ENCODE measurements at regions not wholly inside any gene's neighbourhood (a gene's known extent, or its start where the extent isn't known, plus 50 kb on each side); places are given as distances from the start of the nearest gene placed in this dataset.

DNA sequence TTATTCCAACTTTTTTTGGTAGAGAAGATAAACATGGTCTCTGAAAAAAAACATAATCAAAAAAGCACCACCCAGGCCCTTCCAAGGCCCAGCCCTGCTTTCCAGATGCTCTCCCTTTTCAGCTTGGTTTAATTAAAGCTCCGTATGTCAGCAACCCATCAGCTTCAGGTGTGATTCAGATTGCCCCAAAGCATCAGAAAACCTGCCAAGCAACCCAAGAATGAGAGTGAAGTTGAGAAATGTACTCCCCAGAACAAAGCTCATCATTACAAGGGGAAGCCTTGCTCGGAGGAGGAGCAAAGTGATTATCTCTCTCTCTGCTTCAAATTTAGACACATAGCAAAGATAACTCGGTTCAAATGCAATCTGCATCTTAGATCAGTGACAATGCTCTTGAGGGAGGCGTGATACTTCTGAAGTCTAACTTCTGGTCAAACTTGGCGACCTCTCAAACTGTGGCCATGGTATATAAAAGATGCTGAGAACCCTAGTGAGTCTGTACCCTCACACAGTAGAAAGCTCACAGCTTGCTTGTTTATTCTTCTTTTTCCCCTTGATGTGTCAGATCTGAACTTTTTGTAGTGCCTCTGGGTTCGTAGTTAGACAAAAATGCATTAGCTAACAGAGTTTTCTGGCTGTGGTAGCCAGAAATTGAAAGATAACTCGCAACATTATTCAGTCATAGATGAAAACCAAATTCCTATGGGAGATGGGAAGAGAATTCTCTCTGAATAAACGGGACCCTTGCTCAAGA is 63.3 kb upstream of the ZC3H11B start:
- TF ChIP-seq EP300 (IDR thresholded peaks at IDR 0.05): no peak
- TF ChIP-seq KDM1A (IDR thresholded peaks at IDR 0.05; ENCODE audit: low read depth): no peak
- no peak for TF ChIP-seq POLR2A (IDR thresholded peaks at IDR 0.05; ENCODE audit: low read length)
- TF ChIP-seq, protein P1, sequence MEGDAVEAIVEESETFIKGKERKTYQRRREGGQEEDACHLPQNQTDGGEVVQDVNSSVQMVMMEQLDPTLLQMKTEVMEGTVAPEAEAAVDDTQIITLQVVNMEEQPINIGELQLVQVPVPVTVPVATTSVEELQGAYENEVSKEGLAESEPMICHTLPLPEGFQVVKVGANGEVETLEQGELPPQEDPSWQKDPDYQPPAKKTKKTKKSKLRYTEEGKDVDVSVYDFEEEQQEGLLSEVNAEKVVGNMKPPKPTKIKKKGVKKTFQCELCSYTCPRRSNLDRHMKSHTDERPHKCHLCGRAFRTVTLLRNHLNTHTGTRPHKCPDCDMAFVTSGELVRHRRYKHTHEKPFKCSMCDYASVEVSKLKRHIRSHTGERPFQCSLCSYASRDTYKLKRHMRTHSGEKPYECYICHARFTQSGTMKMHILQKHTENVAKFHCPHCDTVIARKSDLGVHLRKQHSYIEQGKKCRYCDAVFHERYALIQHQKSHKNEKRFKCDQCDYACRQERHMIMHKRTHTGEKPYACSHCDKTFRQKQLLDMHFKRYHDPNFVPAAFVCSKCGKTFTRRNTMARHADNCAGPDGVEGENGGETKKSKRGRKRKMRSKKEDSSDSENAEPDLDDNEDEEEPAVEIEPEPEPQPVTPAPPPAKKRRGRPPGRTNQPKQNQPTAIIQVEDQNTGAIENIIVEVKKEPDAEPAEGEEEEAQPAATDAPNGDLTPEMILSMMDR (IDR thresholded peaks at IDR 0.05): no peak
- TF ChIP-seq TP53 (CRISPR knock-in tag; IDR thresholded peaks at IDR 0.05): no peak
- no peak for TF ChIP-seq PHF8 (IDR thresholded peaks at IDR 0.05; ENCODE audit: borderline replicate concordance, low read depth)
- TF ChIP-seq BHLHE40 (IDR thresholded peaks at IDR 0.05; ENCODE audit: low read depth, low read length): no peak
- no peak for TF ChIP-seq MAX (IDR thresholded peaks at IDR 0.05)
- TF ChIP-seq RNF2 (IDR thresholded peaks at IDR 0.05; ENCODE audit: borderline replicate concordance, low read depth): no peak
- TF ChIP-seq, protein P2, sequence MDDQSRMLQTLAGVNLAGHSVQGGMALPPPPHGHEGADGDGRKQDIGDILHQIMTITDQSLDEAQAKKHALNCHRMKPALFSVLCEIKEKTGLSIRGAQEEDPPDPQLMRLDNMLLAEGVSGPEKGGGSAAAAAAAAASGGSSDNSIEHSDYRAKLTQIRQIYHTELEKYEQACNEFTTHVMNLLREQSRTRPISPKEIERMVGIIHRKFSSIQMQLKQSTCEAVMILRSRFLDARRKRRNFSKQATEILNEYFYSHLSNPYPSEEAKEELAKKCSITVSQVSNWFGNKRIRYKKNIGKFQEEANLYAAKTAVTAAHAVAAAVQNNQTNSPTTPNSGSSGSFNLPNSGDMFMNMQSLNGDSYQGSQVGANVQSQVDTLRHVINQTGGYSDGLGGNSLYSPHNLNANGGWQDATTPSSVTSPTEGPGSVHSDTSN (IDR thresholded peaks at IDR 0.05): no peak
- TF ChIP-seq FOSB (CRISPR knock-in tag; IDR thresholded peaks at IDR 0.05): no peak
- no peak for TF ChIP-seq REST (IDR thresholded peaks at IDR 0.05)
- no peak for TF ChIP-seq NPAS2 (CRISPR knock-in tag; IDR thresholded peaks at IDR 0.05; ENCODE audit: borderline replicate concordance)

Measured in A549 (cell line).